ENCODE measurements at regions not wholly inside any gene's neighbourhood (a gene's known extent, or its start where the extent isn't known, plus 50 kb on each side); places are given as distances from the start of the nearest gene placed in this dataset.

- TF ChIP-seq POLR2A (IDR thresholded peaks at IDR 0.05), result no peak
- no peak for TF ChIP-seq CTCF (IDR thresholded peaks at IDR 0.05)
- no peak for TF ChIP-seq POLR2AphosphoS5 (IDR thresholded peaks at IDR 0.05; ENCODE audit: insufficient read depth in 1 of 2, low read depth in 1 of 2)
Measured at GRCh38 chr21:15383588-15383987, 318.8 kb upstream of the NRIP1 start.

All from vagina (tissue), 2 donors.